Endothelial cell (in vitro differentiated cells): ENCODE measurements at regions not wholly inside any gene's neighbourhood (a gene's known extent, or its start where the extent isn't known, plus 50 kb on each side); places are given as distances from the start of the nearest gene placed in this dataset.

Experiments
- DNase-seq: peaks from one replicate; pipeline ENCODE4 v3.0.0; 2021; ENCODE audit warnings: low spot score
- H3K27ac Mint-ChIP-seq: one replicate; pipeline ENCODE4 v1.8.0; 2021; ENCODE audit warnings: mixed read lengths, inconsistent platforms; ENCODE audit not compliant: unreplicated experiment
- H3K27me3 Mint-ChIP-seq: one replicate; pipeline ENCODE4 v1.8.0; 2021; ENCODE audit warnings: mild to moderate bottlenecking, moderate library complexity, mixed read lengths, inconsistent platforms; ENCODE audit not compliant: unreplicated experiment
- H3K36me3 Mint-ChIP-seq: one replicate; pipeline ENCODE4 v1.8.0; 2021; ENCODE audit warnings: mild to moderate bottlenecking, low read depth, mixed read lengths, inconsistent platforms; ENCODE audit not compliant: unreplicated experiment
- H3K4me1 Mint-ChIP-seq: one replicate; pipeline ENCODE4 v1.8.0; 2021; ENCODE audit warnings: mild to moderate bottlenecking, mixed read lengths, inconsistent platforms; ENCODE audit not compliant: unreplicated experiment
- H3K4me3 Mint-ChIP-seq: one replicate; pipeline ENCODE4 v1.8.0; 2021; ENCODE audit warnings: mild to moderate bottlenecking, mixed read lengths, inconsistent platforms; ENCODE audit not compliant: unreplicated experiment
- H3K9me3 Mint-ChIP-seq: one replicate; pipeline ENCODE4 v1.8.0; 2021; ENCODE audit warnings: mixed read lengths, inconsistent platforms; ENCODE audit not compliant: unreplicated experiment
- CTCF ChIP-seq: fragments of 200-600 bp; sonication (generic); IDR thresholded peaks from one replicate; pipeline ENCODE4 v1.5.0; 2021; ENCODE audit warnings: antibody characterized with exemption; ENCODE audit not compliant: unreplicated experiment

GRCh38 chr1:79082233-79082632, 75.7 kb upstream of the ADGRL4 start:
- no peak overlapping the region for H3K4me3 Mint-ChIP-seq
- peaks cover 32% of the 10 kb centered on the region for H3K4me1 Mint-ChIP-seq
- no peaks in the 10 kb centered on the region for H3K9me3 Mint-ChIP-seq

GRCh38 chr1:79079770-79080169, 73.2 kb upstream of the ADGRL4 start:
- DNase-seq, result peak; percentile 51
- Mint-ChIP-seq H3K4me3 (peak overlapping the region; percentile 10), H3K4me1 (peaks cover 32% of the 10 kb centered on the region), H3K36me3 (no peaks in the 10 kb centered on the region), H3K27ac (peak overlapping the region; percentile 95), H3K9me3 (no peaks in the 10 kb centered on the region), H3K27me3 (no peaks in the 10 kb centered on the region)
- TF ChIP-seq CTCF, result no peak

More at GRCh38 chr1:79082233-79082632, 75.7 kb upstream of the ADGRL4 start:
- TF ChIP-seq CTCF, result no peak
- no peak for DNase-seq
- Mint-ChIP-seq H3K36me3 (no peaks in the 10 kb centered on the region), H3K27me3 (no peaks in the 10 kb centered on the region), H3K27ac (peak overlapping the region; percentile 97)

- H3K4me3 Mint-ChIP-seq, result no peak overlapping the region
- H3K27ac Mint-ChIP-seq, result no peak overlapping the region
- DNase-seq, result no peak
- TF ChIP-seq CTCF, result no peak
- no peaks in the 10 kb centered on the region for H3K9me3 Mint-ChIP-seq
- H3K4me1 Mint-ChIP-seq, result peaks cover 7% of the 10 kb centered on the region
- H3K27me3 Mint-ChIP-seq, result no peaks in the 10 kb centered on the region
- H3K36me3 Mint-ChIP-seq, result no peaks in the 10 kb centered on the region
These were observed 68.4 kb upstream of the ADGRL4 start for GRCh38 chr1:79074975-79075374.

GRCh38 chr1:79069828-79070227, 63.3 kb upstream of the ADGRL4 start:
- H3K4me3 Mint-ChIP-seq, result no peak overlapping the region
- H3K27ac Mint-ChIP-seq, result no peak overlapping the region
- no peak for DNase-seq
- no peaks in the 10 kb centered on the region for H3K36me3 Mint-ChIP-seq
- H3K27me3 Mint-ChIP-seq, result no peaks in the 10 kb centered on the region
- H3K4me1 Mint-ChIP-seq, result no peaks in the 10 kb centered on the region
- TF ChIP-seq CTCF, result peak; percentile 70
- H3K9me3 Mint-ChIP-seq, result no peaks in the 10 kb centered on the region

GRCh38 chr1:79059341-79059740, 52.8 kb upstream of the ADGRL4 start:
- H3K36me3 Mint-ChIP-seq, result no peaks in the 10 kb centered on the region
- H3K4me1 Mint-ChIP-seq, result peaks cover 8% of the 10 kb centered on the region
- H3K9me3 Mint-ChIP-seq, result no peaks in the 10 kb centered on the region
- no peak for TF ChIP-seq CTCF
- no peak for DNase-seq
- no peak overlapping the region for H3K4me3 Mint-ChIP-seq
- H3K27ac Mint-ChIP-seq, result no peak overlapping the region
- no peaks in the 10 kb centered on the region for H3K27me3 Mint-ChIP-seq
